ENCODE measurements at regions not wholly inside any gene's neighbourhood (a gene's known extent, or its start where the extent isn't known, plus 50 kb on each side); places are given as distances from the start of the nearest gene placed in this dataset.

DNA sequence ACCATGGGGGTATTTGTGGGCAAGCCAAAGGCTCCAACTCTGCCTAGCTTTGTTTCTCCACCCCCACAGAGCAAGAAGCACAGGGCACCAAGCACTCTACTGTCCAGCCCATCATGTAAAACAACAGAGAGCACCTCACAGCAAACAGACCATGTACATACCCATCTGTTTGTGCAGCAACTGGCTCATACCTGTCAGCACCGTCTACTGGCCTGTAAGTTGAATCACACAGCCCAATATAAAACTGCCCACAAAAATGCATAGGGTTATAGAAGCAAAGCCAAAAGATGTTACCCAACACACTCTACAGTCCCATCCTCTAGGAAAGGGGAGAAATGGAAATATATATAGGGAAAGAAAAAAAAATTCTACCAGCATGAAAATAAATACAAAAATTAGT lies 139.7 kb upstream of the CPNE4 start:
- TF ChIP-seq GATA3 (IDR thresholded peaks at IDR 0.05; ENCODE audit: low read depth, low read length) (no peak), GATA2 (IDR thresholded peaks at IDR 0.05; ENCODE audit: low read depth, low read length) (no peak)
